Brain microvascular endothelial cell (primary cell): ENCODE measurements at regions not wholly inside any gene's neighbourhood (a gene's known extent, or its start where the extent isn't known, plus 50 kb on each side); places are given as distances from the start of the nearest gene placed in this dataset.

ENCODE experiments used
- DNase-seq: peaks from one replicate; pipeline ENCODE4 v3.0.0-alpha.2; 2020
- H3K27ac ChIP-seq: fragments of 250-450 bp; sonication (Bioruptor Pico); 2 replicates; pipeline ENCODE4 v1.5.1; 2020; ENCODE audit warnings: mild to moderate bottlenecking, moderate library complexity
- H3K27me3 ChIP-seq: fragments of 250-450 bp; sonication (Bioruptor Pico); replicated peaks from 2 replicates; pipeline ENCODE4 v1.5.1; 2020; ENCODE audit warnings: mild to moderate bottlenecking
- H3K36me3 ChIP-seq: fragments of 250-450 bp; sonication (Bioruptor Pico); replicated peaks from 2 replicates; pipeline ENCODE4 v1.5.1; 2020; ENCODE audit warnings: mild to moderate bottlenecking
- H3K4me3 ChIP-seq: 2 replicates; pipeline ENCODE4 v1.5.1; 2011; ENCODE audit warnings: low read depth, mild to moderate bottlenecking, control low read depth, low read length, moderate library complexity
- in situ Hi-C: cut with HindIII; loops from 2 replicates; pipeline ENCODE4 v1.10.0; 2017; ENCODE audit warnings: low sequenced_read_pairs, low pct_ligation_motif_present
- TF ChIP-seq, protein P1 (sequence below): IDR thresholded peaks from 2 replicates; pipeline ENCODE4 v1.5.1; 2011; ENCODE audit warnings: low read depth, mild to moderate bottlenecking, moderate library complexity, low read length, control low read depth, inconsistent platforms; ENCODE audit errors: missing control alignments

GRCh38 chr6:3601570-3601969 is 144.7 kb upstream of the SLC22A23 start:
- no peak for DNase-seq
- no peaks in the 10 kb centered on the region for H3K36me3 ChIP-seq
- no peak overlapping the region for H3K27ac ChIP-seq
- in situ Hi-C loops = no loop called here
- no peaks in the 10 kb centered on the region for H3K27me3 ChIP-seq
- no peak overlapping the region for H3K4me3 ChIP-seq
- TF ChIP-seq, protein P1, sequence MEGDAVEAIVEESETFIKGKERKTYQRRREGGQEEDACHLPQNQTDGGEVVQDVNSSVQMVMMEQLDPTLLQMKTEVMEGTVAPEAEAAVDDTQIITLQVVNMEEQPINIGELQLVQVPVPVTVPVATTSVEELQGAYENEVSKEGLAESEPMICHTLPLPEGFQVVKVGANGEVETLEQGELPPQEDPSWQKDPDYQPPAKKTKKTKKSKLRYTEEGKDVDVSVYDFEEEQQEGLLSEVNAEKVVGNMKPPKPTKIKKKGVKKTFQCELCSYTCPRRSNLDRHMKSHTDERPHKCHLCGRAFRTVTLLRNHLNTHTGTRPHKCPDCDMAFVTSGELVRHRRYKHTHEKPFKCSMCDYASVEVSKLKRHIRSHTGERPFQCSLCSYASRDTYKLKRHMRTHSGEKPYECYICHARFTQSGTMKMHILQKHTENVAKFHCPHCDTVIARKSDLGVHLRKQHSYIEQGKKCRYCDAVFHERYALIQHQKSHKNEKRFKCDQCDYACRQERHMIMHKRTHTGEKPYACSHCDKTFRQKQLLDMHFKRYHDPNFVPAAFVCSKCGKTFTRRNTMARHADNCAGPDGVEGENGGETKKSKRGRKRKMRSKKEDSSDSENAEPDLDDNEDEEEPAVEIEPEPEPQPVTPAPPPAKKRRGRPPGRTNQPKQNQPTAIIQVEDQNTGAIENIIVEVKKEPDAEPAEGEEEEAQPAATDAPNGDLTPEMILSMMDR = no peak

- TF ChIP-seq, protein P1 = no peak
- H3K4me3 ChIP-seq = no peak overlapping the region
- H3K27me3 ChIP-seq = no peaks in the 10 kb centered on the region
- in situ Hi-C loops = no loop called here
- no peaks in the 10 kb centered on the region for H3K36me3 ChIP-seq
- no peak overlapping the region for H3K27ac ChIP-seq
- DNase-seq = no peak
Observed at GRCh38 chr6:3597500-3598064, 140.7 kb upstream of the SLC22A23 start.

DNA sequence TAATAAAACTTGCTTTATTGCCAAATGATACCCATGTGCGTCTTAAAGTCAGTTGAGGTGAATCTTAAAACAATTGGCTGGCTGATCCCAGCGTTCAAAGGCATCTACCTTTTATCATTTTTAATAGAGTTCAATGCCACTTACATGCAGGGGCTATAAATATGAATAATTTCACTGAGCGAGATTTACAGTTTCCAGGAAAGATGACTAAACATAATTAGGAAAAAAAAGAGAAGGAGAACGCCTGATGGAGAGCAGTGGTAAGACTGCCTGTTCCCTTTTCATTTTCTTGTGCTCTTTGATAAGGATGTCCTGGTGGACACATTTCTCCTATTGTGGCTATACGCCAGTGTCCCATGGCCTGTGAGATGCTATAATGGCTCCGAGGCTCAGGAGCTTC is 139.9 kb upstream of the SLC22A23 start:
- Histone ChIP-seq H3K4me3 (no peak overlapping the region), H3K27me3 (no peaks in the 10 kb centered on the region), H3K27ac (no peak overlapping the region), H3K36me3 (no peaks in the 10 kb centered on the region)
- in situ Hi-C loops = no loop called here
- no peak for DNase-seq
- TF ChIP-seq, protein P1 = no peak

DNA sequence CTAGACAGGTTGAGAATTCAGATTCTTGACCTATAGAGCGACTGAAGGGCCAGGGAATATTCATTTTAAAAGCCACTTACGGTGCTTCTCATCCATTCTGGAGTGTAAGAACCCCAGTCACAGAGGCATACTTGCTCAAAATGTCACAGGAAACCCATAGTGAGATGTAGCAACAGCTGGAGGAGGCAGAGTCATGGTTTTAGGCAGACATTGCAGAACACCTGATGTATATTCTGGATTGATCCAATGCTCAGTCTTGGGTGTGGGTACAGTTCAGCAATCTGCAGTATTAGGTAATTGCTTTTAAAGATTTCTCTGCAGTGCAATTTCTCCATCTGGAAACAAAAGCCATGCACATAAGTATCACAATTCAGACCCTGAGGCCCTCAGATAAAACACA is 137.4 kb upstream of the SLC22A23 start:
- H3K4me3 ChIP-seq = no peak overlapping the region
- in situ Hi-C loops = no loop called here
- DNase-seq = no peak
- TF ChIP-seq, protein P1 = no peak
- no peaks in the 10 kb centered on the region for H3K27me3 ChIP-seq
- H3K36me3 ChIP-seq = no peaks in the 10 kb centered on the region
- no peak overlapping the region for H3K27ac ChIP-seq

DNA sequence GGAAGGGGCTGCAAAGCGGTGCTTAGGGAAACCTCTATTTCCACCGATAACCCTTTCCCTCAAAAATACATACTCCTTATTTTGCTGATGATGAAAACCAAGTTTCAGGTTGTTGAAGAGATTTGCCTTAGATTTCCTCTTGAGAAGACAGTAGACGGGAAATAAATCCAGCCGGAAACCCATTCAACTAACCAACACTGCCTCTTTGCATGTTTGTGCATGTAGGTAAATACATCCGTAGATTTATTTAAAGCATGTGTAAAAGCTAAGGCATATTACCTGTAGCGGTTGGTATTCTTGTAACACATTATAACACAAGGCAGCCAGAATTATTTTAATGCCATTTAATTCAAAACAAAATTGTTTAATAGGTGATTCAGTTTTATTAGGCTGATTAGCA is 136.3 kb upstream of the SLC22A23 start:
- H3K4me3 ChIP-seq = no peak overlapping the region
- H3K36me3 ChIP-seq = no peaks in the 10 kb centered on the region
- DNase-seq = no peak
- TF ChIP-seq, protein P1 = no peak
- peak overlapping the region; percentile 92 for H3K27ac ChIP-seq
- no peaks in the 10 kb centered on the region for H3K27me3 ChIP-seq
- in situ Hi-C loops = no loop called here

GRCh38 chr6:3592371-3592941 is 135.6 kb upstream of the SLC22A23 start:
- in situ Hi-C loops = no loop called here
- peak; percentile 94 for DNase-seq
- no peaks in the 10 kb centered on the region for H3K36me3 ChIP-seq
- peak overlapping the region; percentile 92 for H3K27ac ChIP-seq
- H3K4me3 ChIP-seq = no peak overlapping the region
- TF ChIP-seq, protein P1 = no peak
- H3K27me3 ChIP-seq = no peaks in the 10 kb centered on the region
